H1 (cell line): ENCODE measurements at regions not wholly inside any gene's neighbourhood (a gene's known extent, or its start where the extent isn't known, plus 50 kb on each side); places are given as distances from the start of the nearest gene placed in this dataset.

ENCODE experiments used
- CTCF ChIA-PET: fragments of 300-600 bp; sonication (Branson Sonifier 250); formaldehyde crosslinking; loops from one replicate; lab custom pipeline; 2021; ENCODE audit not compliant: partially characterized antibody; lab: Charles Lee
- POLR2A ChIA-PET: fragments of 300-600 bp; sonication (Branson Sonifier 250); formaldehyde crosslinking; loops from one replicate; lab custom pipeline; 2021; ENCODE audit warnings: inconsistent platforms; ENCODE audit not compliant: partially characterized antibody; lab: Charles Lee
- DNase-seq, 2 experiments: peaks; one replicate each; pipeline versions ENCODE4 v3.0.0 to v3.0.0-alpha.2; 2010 to 2022; ENCODE audit warnings: low spot score in 2 of 2, low read depth in 1 of 2, mixed read lengths in 1 of 2
- FAIRE-seq: peaks from 2 replicates; lab custom pipeline; 2011; peaks lifted over from hg19 to GRCh38; lab: Jason Lieb, UNC
- H2AFZ ChIP-seq: 2 replicates; pipeline ENCODE4 v1.8.1; 2012; ENCODE audit warnings: low read length, inconsistent platforms
- H2AK5ac ChIP-seq: 2 replicates; pipeline ENCODE4 v1.6.1; 2013; ENCODE audit warnings: low read depth, low read length
- H2BK120ac ChIP-seq: replicated peaks from 2 replicates; pipeline ENCODE3; 2013; ENCODE audit warnings: low read depth, low read length, inconsistent platforms
- H2BK12ac ChIP-seq: 2 replicates; pipeline ENCODE4 v1.6.1; 2013; ENCODE audit warnings: low read depth, low read length
- H2BK15ac ChIP-seq: 2 replicates; pipeline ENCODE4 v1.6.1; 2013; ENCODE audit warnings: low read length
- H2BK20ac ChIP-seq: 2 replicates; pipeline ENCODE4 v1.6.1; 2013; ENCODE audit warnings: low read length
- H2BK5ac ChIP-seq: 2 replicates; pipeline ENCODE4 v1.6.1; 2013; ENCODE audit warnings: low read depth, low read length
- H3K14ac ChIP-seq: 2 replicates; pipeline ENCODE4 v1.6.1; 2013; ENCODE audit warnings: inconsistent platforms; ENCODE audit not compliant: insufficient read length
- H3K18ac ChIP-seq: 2 replicates; pipeline ENCODE4 v1.6.1; 2013; ENCODE audit warnings: low read length; ENCODE audit errors: extremely low read depth
- H3K23ac ChIP-seq: 2 replicates; pipeline ENCODE4 v1.6.1; 2013; ENCODE audit warnings: inconsistent platforms; ENCODE audit not compliant: insufficient read length
- H3K23me2 ChIP-seq: 2 replicates; pipeline ENCODE4 v1.6.1; 2013; ENCODE audit warnings: low read depth, low read length
- H3K27ac ChIP-seq: 2 replicates; pipeline ENCODE4 v1.6.1; 2011; ENCODE audit warnings: low read depth, low read length, inconsistent platforms
- H3K27me3 ChIP-seq, 4 experiments: replicated peaks in 1 of 4; 1 replicate in 1 of 4; 2 replicates in 3 of 4; pipeline versions ENCODE4 v1.6.1 to v1.8.1; 2011 to 2013; ENCODE audit warnings: low read length in 3 of 4, mild to moderate bottlenecking in 3 of 4, inconsistent platforms in 2 of 4, mixed read lengths in 2 of 4, moderate library complexity in 1 of 4; ENCODE audit not compliant: control insufficient read depth in 3 of 4, insufficient read depth in 3 of 4; ENCODE audit errors: extremely low read depth in 1 of 4
- H3K36me3 ChIP-seq, 4 experiments: 2 replicates each; pipeline versions ENCODE4 v1.6.1 to v1.8.1; 2011 to 2013; ENCODE audit warnings: mild to moderate bottlenecking in 4 of 4, low read length in 3 of 4, moderate library complexity in 2 of 4, control low read depth in 1 of 4, inconsistent platforms in 1 of 4; ENCODE audit not compliant: insufficient read depth in 4 of 4, control insufficient read depth in 2 of 4
- H3K4ac ChIP-seq: replicated peaks from 2 replicates; pipeline ENCODE3; 2013; ENCODE audit warnings: low read length, low read depth, mixed read lengths, inconsistent platforms; ENCODE audit not compliant: insufficient read length
- H3K4me1 ChIP-seq, 4 experiments: replicated peaks in 1 of 4; 1 replicate in 1 of 4; 2 replicates in 3 of 4; pipeline versions ENCODE4 v1.6.1 to v1.8.1; 2011 to 2013; ENCODE audit warnings: low read length in 3 of 4, inconsistent platforms in 2 of 4, mixed read lengths in 1 of 4; ENCODE audit not compliant: insufficient read depth in 4 of 4, control insufficient read depth in 3 of 4
- H3K4me2 ChIP-seq, 2 experiments: 2 replicates each; pipeline versions ENCODE4 v1.6.1 to v1.8.1; 2011 to 2013; ENCODE audit warnings: low read depth in 2 of 2, low read length in 2 of 2, control low read depth in 1 of 2, inconsistent platforms in 1 of 2, mild to moderate bottlenecking in 1 of 2; ENCODE audit not compliant: insufficient read depth in 1 of 2
- H3K4me3 ChIP-seq, 4 experiments: fragments of 200-600, 300-600 bp in 1 of 4; sonication (generic), shearing (Covaris generic), sonication (Bioruptor Twin) in 1 of 4; 2 replicates each; pipeline versions ENCODE4 v1.5.1 to v1.8.1; 2011 to 2016; ENCODE audit warnings: low read length in 4 of 4, low read depth in 3 of 4, control low read depth in 2 of 4, inconsistent platforms in 2 of 4, mild to moderate bottlenecking in 2 of 4, mixed read lengths in 1 of 4, moderate library complexity in 1 of 4; ENCODE audit not compliant: insufficient read depth in 2 of 4; ENCODE audit errors: extremely low read depth in 1 of 4
- H3K56ac ChIP-seq: replicated peaks from 2 replicates; pipeline ENCODE3; 2013; ENCODE audit warnings: low read depth, mild to moderate bottlenecking, mixed read lengths, low read length, inconsistent platforms; ENCODE audit not compliant: insufficient read length
- H3K79me1 ChIP-seq: 2 replicates; pipeline ENCODE4 v1.6.1; 2013; ENCODE audit warnings: low read depth, low read length, control low read depth
- H3K79me2 ChIP-seq, 2 experiments: 2 replicates each; pipeline versions ENCODE4 v1.6.1 to v1.8.1; 2012 to 2013; ENCODE audit warnings: low read length in 2 of 2, mild to moderate bottlenecking in 2 of 2, inconsistent platforms in 1 of 2; ENCODE audit not compliant: insufficient read depth in 2 of 2, control insufficient read depth in 1 of 2
- H3K9ac ChIP-seq, 4 experiments: replicated peaks in 1 of 4; 1 replicate in 1 of 4; 2 replicates in 3 of 4; pipeline versions ENCODE4 v1.6.1 to v1.8.1; 2011 to 2013; ENCODE audit warnings: low read depth in 3 of 4, low read length in 3 of 4, control low read depth in 2 of 4, mild to moderate bottlenecking in 2 of 4, moderate library complexity in 2 of 4, inconsistent platforms in 1 of 4; ENCODE audit errors: extremely low read depth in 1 of 4
- H3K9me3 ChIP-seq, 2 experiments: 2 replicates each; pipeline versions ENCODE4 v1.6.1 to v1.8.1; 2012 to 2013; ENCODE audit warnings: mild to moderate bottlenecking in 2 of 2, moderate library complexity in 2 of 2, control low read depth in 1 of 2, inconsistent platforms in 1 of 2, low read depth in 1 of 2, low read length in 1 of 2, mixed read lengths in 1 of 2; ENCODE audit not compliant: insufficient read depth in 2 of 2
- H4K20me1 ChIP-seq, 2 experiments: replicated peaks in 1 of 2; 2 replicates each; pipeline versions ENCODE3 to v1.8.1; 2011 to 2013; ENCODE audit warnings: inconsistent platforms in 2 of 2, low read length in 2 of 2, mild to moderate bottlenecking in 1 of 2; ENCODE audit not compliant: insufficient read depth in 2 of 2, control insufficient read depth in 1 of 2
- H4K5ac ChIP-seq: 2 replicates; pipeline ENCODE4 v1.6.1; 2013; ENCODE audit warnings: low read length, low read depth, mixed read lengths, inconsistent platforms; ENCODE audit not compliant: insufficient read length
- H4K8ac ChIP-seq: 2 replicates; pipeline ENCODE4 v1.8.0; 2013; ENCODE audit warnings: mild to moderate bottlenecking, moderate library complexity, low read length, inconsistent platforms; ENCODE audit not compliant: insufficient read depth; ENCODE audit errors: extremely low read depth
- H4K91ac ChIP-seq: replicated peaks from 2 replicates; pipeline ENCODE3; 2013; ENCODE audit warnings: low read length, mixed read lengths, inconsistent platforms; ENCODE audit not compliant: insufficient read length
- ASH2L ChIP-seq: fragments of 200-600, 300-600 bp; sonication (generic); IDR thresholded peaks from one replicate; pipeline ENCODE4 v1.7.1; 2017; ENCODE audit warnings: low read length
- ATF2 ChIP-seq: IDR thresholded peaks from 2 replicates; pipeline ENCODE4 v1.6.1; 2012; ENCODE audit warnings: low read length, inconsistent platforms
- CBX5 ChIP-seq: fragments of 300-800, 300-1000 bp; sonication (generic); IDR thresholded peaks from 2 replicates; pipeline ENCODE4 v1.7.1; 2016; ENCODE audit warnings: antibody characterized with exemption, low read length, low read depth
- CBX8 ChIP-seq: fragments of 300-800, 300-1000 bp; sonication (generic); IDR thresholded peaks from 2 replicates; pipeline ENCODE4 v1.7.1; 2016; ENCODE audit warnings: low read depth, low read length, borderline replicate concordance
- GTF2F1 ChIP-seq: IDR thresholded peaks from 2 replicates; pipeline ENCODE4 v1.6.1; 2012; ENCODE audit warnings: low read depth, low read length, improper control_type of control experiment, borderline replicate concordance
- HDAC6 ChIP-seq: IDR thresholded peaks from one replicate; pipeline ENCODE4 v1.7.1; 2012; ENCODE audit warnings: low read depth, mild to moderate bottlenecking, inconsistent platforms, low read length, moderate library complexity
- KDM5A ChIP-seq: fragments of 200-600 bp; IDR thresholded peaks from 2 replicates; pipeline ENCODE4 v1.7.1; 2012; ENCODE audit warnings: mild to moderate bottlenecking, low read length, inconsistent platforms, mixed read lengths
- MAFK ChIP-seq: IDR thresholded peaks from 2 replicates; pipeline ENCODE4 v1.6.1; 2012; ENCODE audit warnings: low read depth, mild to moderate bottlenecking, improper control_type of control experiment, low read length
- POLR2A ChIP-seq, 2 experiments: IDR thresholded peaks; 1 replicate in 1 of 2; 2 replicates in 1 of 2; pipeline ENCODE4 v1.6.1; 2011; ENCODE audit warnings: low read depth in 2 of 2, low read length in 2 of 2, mild to moderate bottlenecking in 2 of 2; ENCODE audit errors: control extremely low read depth in 1 of 2
- RAD21 ChIP-seq, 2 experiments: IDR thresholded peaks in 1 of 2; conservative IDR thresholded peaks in 1 of 2; 2 replicates each; pipeline ENCODE4 v1.6.1; 2011; ENCODE audit warnings: low read depth in 2 of 2, low read length in 2 of 2, improper control_type of control experiment in 1 of 2, inconsistent platforms in 1 of 2, mild to moderate bottlenecking in 1 of 2, moderate library complexity in 1 of 2
- SAP30 ChIP-seq: fragments of 300-600 bp; sonication (generic); IDR thresholded peaks from 2 replicates; pipeline ENCODE4 v1.7.1; 2012; ENCODE audit warnings: low read length, moderate library complexity, mild to moderate bottlenecking, inconsistent platforms; ENCODE audit not compliant: insufficient read depth, insufficient replicate concordance
- TAF1 ChIP-seq: IDR thresholded peaks from 2 replicates; pipeline ENCODE4 v1.6.1; 2011; ENCODE audit warnings: mild to moderate bottlenecking, low read depth, low read length
- WGBS, 2 experiments: shearing (Covaris generic) in 1 of 2; methylation state at CpG; one replicate each; pipeline versions ENCODE4 v1.1.6 to v1.1.7; 2013 to 2015; ENCODE audit warnings: low lambda C conversion rate in 2 of 2, mixed read lengths in 2 of 2, inconsistent platforms in 1 of 2, low coverage in 1 of 2, missing lambda C conversion rate in 1 of 2; ENCODE audit not compliant: insufficient replicate concordance in 2 of 2, insufficient coverage in 1 of 2, insufficient read length in 1 of 2; ENCODE audit errors: extremely low coverage in 1 of 2, missing lambda C conversion rate in 1 of 2; 5-methylcytosine and 5-hydroxymethylcytosine counted together

DNA sequence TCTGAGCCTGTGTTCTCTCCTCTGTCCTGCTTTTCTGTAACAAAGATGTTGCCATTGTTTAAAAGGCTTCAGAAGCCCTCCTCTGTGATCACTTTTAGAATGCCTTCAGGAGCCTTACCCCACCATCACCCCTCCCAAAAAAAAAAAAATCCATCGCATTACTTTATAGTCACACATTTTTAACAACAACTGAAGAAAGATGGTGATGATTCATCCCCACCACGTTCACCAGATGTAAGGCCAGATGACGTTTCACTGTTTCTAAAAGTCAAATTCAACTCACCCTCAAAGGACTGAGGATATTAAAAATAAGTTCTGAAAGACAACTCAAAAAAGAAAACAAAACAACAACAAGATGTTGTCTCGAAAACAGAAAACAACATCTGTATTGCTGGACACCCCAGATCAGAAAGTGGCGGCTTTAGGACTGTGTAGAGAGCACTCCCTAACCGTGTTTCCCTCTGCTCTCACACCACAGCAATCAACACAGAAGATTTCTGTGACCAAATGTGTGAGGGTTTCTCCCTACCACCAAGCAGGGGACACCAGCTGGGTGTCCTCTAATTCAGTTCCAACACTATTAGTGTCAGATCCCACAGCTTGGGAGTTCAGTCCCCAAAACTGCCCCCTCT lies 61.9 kb upstream of the CREB1 start:
- Histone ChIP-seq H2BK12ac (no peak overlapping the region), H4K5ac (no peak overlapping the region), H3K23ac (no peak overlapping the region), H2BK20ac (no peak overlapping the region), H3K27ac (no peak overlapping the region), H3K36me3 (no peaks in the 10 kb centered on the region), H4K8ac (no peak overlapping the region), H4K20me1 (no peaks in the 10 kb centered on the region), H3K56ac (no peak overlapping the region), H3K4me3 (no peak overlapping the region), H3K79me2 (no peaks in the 10 kb centered on the region), H3K27me3 (no peaks in the 10 kb centered on the region), H3K18ac (no peak overlapping the region), H2BK15ac (no peak overlapping the region), H3K23me2 (no peaks in the 10 kb centered on the region), H3K9ac (no peak overlapping the region), H2BK120ac (no peak overlapping the region), H3K4me1 (peaks cover 0 to 5% (median 3%) of the 10 kb centered on the region in 4 experiments; a peak in 3 of 7 replicates), H2AFZ (no peak overlapping the region), H2BK5ac (no peak overlapping the region), H3K9me3 (no peaks in the 10 kb centered on the region), H3K14ac (no peak overlapping the region), H3K79me1 (no peaks in the 10 kb centered on the region), H3K4me2 (no peak overlapping the region), H3K4ac (no peak overlapping the region), H4K91ac (no peak overlapping the region), H2AK5ac (no peak overlapping the region)
- ChIA-PET CTCF (interaction anchor here (2.6 kb wide), 1 partner anchor 668 kb away, joined by 10 read pairs; no protein-coding TSS in a partner anchor), POLR2A (no interaction called here)
- FAIRE-seq, result no peak
- DNase-seq, result no peak
- WGBS, 2 experiments, result 90% methylated on average over 6 of the region's 6 CpGs; no CpG with 5 or more reads in 1 of the 2 experiments
- no peak for TF ChIP-seq SAP30
- TF ChIP-seq KDM5A, result no peak
- no peak for TF ChIP-seq CBX8
- TF ChIP-seq CBX5, result no peak
- no peak for TF ChIP-seq GTF2F1
- no peak for TF ChIP-seq POLR2A (IDR thresholded peaks at IDR 0.05; ENCODE audit: control extremely low read depth in 1 of 2, low read depth in 2 of 2, low read length in 2 of 2)
- no peak for TF ChIP-seq ATF2
- TF ChIP-seq RAD21 (IDR thresholded peaks at IDR 0.05 in 1 of 2, conservative IDR thresholded peaks at IDR 0.05 in 1 of 2; ENCODE audit: low read depth in 2 of 2, low read length in 2 of 2), result no peak
- TF ChIP-seq HDAC6, result no peak
- TF ChIP-seq MAFK, result no peak
- TF ChIP-seq ASH2L, result no peak
- TF ChIP-seq TAF1, result no peak
